ENCODE measurements at regions not wholly inside any gene's neighbourhood (a gene's known extent, or its start where the extent isn't known, plus 50 kb on each side); places are given as distances from the start of the nearest gene placed in this dataset.
A peak's percentile ranks its signal among the peaks of the same experiment; 100 is the strongest.
"Not testable (repeated sequence)": the region's sequence is repeated elsewhere in the genome, so short reads cannot be mapped to it uniquely, and the experiment has no call there.

GRCh38 chr2:18047896-18048657 is 169.6 kb downstream of the KCNS3 start:
- H3K27me3 ChIP-seq (ENCODE audit: control insufficient read depth, insufficient read depth, low read length), result no peaks in the 10 kb centered on the region
- no peak for TF ChIP-seq CTCF (IDR thresholded peaks at IDR 0.05; ENCODE audit: insufficient read depth, low read depth, low read length)
- ChIA-PET CTCF (no interaction called here), POLR2A (no interaction called here)
- peak; percentile 59 for DNase-seq (ENCODE audit: low read depth)
- no peaks in the 10 kb centered on the region for H3K36me3 ChIP-seq (ENCODE audit: control insufficient read depth, insufficient read depth, low read length)
- H3K4me3 ChIP-seq (ENCODE audit: low read depth, low read length), result no peak overlapping the region

GRCh38 chr2:18047213-18047611 is 168.7 kb downstream of the KCNS3 start:
- Histone ChIP-seq H3K36me3 (ENCODE audit: control insufficient read depth, insufficient read depth, low read length) (no peaks in the 10 kb centered on the region), H3K4me3 (ENCODE audit: low read depth, low read length) (no peak overlapping the region), H3K27me3 (ENCODE audit: control insufficient read depth, insufficient read depth, low read length) (no peaks in the 10 kb centered on the region)
- no peak for TF ChIP-seq CTCF (IDR thresholded peaks at IDR 0.05; ENCODE audit: insufficient read depth, low read depth, low read length)
- ChIA-PET CTCF (interaction anchor here (1.0 kb wide), 1 partner anchor 30 kb away, joined by 8 read pairs; no protein-coding TSS in a partner anchor), POLR2A (no interaction called here)
- DNase-seq (ENCODE audit: low read depth), result no peak

DNA sequence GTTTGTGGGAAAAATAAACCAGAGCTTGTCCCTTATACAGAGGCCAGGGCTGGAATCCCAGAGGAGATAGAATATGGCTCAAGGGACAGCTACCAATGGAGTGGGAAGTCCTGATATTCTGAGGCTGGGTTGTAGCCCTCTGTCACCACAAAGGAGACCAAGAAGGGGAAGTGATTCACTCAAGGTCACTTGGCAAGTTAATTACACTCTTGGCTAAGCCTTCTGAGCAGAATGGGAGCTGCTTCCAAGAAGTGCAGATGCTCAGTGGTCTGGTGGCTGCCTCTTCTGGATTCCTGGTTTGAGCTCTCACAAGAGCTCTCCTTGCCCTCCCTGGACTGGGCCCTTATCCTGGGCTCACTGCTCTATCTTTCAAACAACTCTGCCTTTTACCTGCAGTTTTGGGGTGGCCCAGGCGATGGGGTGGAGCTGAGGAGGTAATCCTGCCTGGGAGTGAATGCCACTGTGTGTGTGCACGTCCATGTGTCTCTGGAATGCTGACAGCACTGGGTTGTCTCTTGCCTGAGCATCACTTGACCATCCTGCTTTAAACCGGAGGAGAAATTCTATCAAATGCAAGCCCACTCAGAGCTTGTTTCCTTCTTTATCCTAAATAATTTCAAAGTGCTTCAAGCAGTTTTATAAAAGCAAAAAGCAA is 168.2 kb downstream of the KCNS3 start:
- no peak for TF ChIP-seq CTCF (IDR thresholded peaks at IDR 0.05; ENCODE audit: insufficient read depth, low read depth, low read length)

GRCh38 chr2:18046017-18046416 is 167.6 kb downstream of the KCNS3 start:
- ChIA-PET CTCF (interaction anchor here (0.6 to 1.0 kb wide), 2 partner anchors 31 to 72 kb away, joined by 3 to 8 read pairs; no protein-coding TSS in a partner anchor), POLR2A (no interaction called here)
- Histone ChIP-seq H3K27me3 (ENCODE audit: control insufficient read depth, insufficient read depth, low read length) (no peaks in the 10 kb centered on the region), H3K4me3 (ENCODE audit: low read depth, low read length) (no peak overlapping the region), H3K36me3 (ENCODE audit: control insufficient read depth, insufficient read depth, low read length) (no peaks in the 10 kb centered on the region)
- no peak for DNase-seq (ENCODE audit: low read depth)
- TF ChIP-seq CTCF (IDR thresholded peaks at IDR 0.05; ENCODE audit: insufficient read depth, low read depth, low read length), result no peak

More for the DNA sequence above, 168.2 kb downstream of the KCNS3 start:
- Histone ChIP-seq H3K4me3 (ENCODE audit: low read depth, low read length) (no peak overlapping the region), H3K36me3 (ENCODE audit: control insufficient read depth, insufficient read depth, low read length) (no peaks in the 10 kb centered on the region), H3K27me3 (ENCODE audit: control insufficient read depth, insufficient read depth, low read length) (no peaks in the 10 kb centered on the region)
- ChIA-PET POLR2A (no interaction called here), CTCF (interaction anchor here (0.6 to 1.0 kb wide), 2 partner anchors 30 to 71 kb away, joined by 3 to 8 read pairs; no protein-coding TSS in a partner anchor)
- no peak for DNase-seq (ENCODE audit: low read depth)

DNA sequence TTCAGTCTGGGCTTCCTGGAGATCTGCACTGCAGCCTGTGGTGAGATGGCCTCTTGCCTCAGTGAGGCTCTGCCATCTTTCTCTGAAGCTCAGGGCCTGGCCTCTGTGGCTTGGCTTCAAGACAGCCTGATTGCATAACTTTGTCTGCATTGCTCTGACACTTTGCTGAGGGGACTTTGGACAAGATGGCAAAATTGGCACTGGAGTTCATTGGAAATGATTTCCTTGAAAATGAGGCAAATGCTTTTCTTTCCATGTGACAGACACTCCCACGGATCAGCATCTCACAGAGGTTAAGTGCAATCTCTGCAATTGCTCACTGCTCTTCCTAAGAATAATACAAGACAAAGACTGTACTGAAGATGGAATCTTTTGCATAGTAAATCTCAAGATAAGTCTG is 166.8 kb downstream of the KCNS3 start:
- Histone ChIP-seq H3K4me3 (ENCODE audit: low read depth, low read length) (no peak overlapping the region), H3K36me3 (ENCODE audit: control insufficient read depth, insufficient read depth, low read length) (no peaks in the 10 kb centered on the region), H3K27me3 (ENCODE audit: control insufficient read depth, insufficient read depth, low read length) (no peaks in the 10 kb centered on the region)
- TF ChIP-seq CTCF (IDR thresholded peaks at IDR 0.05; ENCODE audit: insufficient read depth, low read depth, low read length), result no peak
- CTCF ChIA-PET, result no interaction called here
- DNase-seq (ENCODE audit: low read depth), result no peak
- POLR2A ChIA-PET, result no interaction called here

DNA sequence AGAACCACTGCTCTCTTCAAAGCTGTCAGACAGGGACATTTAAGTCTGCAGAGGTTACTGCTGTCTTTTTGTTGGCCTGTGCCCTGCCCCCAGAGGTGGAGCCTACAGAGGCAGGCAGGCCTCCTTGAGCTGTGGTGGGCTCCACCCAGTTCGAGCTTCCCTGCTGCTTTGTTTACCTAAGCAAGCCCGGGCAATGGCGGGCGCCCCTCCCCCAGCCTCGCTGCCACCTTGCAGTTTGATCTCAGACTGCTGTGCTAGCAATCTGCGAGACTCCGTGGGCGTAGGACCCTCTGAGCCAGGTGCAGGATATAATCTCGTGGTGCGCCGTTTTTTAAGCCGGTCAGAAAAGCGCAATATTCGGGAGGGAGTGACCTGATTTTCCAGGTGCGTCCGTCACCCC is 138.9 kb downstream of the KCNS3 start:
- DNase-seq (ENCODE audit: low read depth); H3K36me3 ChIP-seq (ENCODE audit: control insufficient read depth, insufficient read depth, low read length); POLR2A ChIA-PET; CTCF ChIA-PET; H3K4me3 ChIP-seq (ENCODE audit: low read depth, low read length); H3K27me3 ChIP-seq (ENCODE audit: control insufficient read depth, insufficient read depth, low read length): not testable (repeated sequence)

Measured in BJ (cell line).